Uterus (tissue), 2 donors: ENCODE measurements at regions not wholly inside any gene's neighbourhood (a gene's known extent, or its start where the extent isn't known, plus 50 kb on each side); places are given as distances from the start of the nearest gene placed in this dataset.
"Not testable (repeated sequence)": the region's sequence is repeated elsewhere in the genome, so short reads cannot be mapped to it uniquely, and the experiment has no call there.

Source experiments
- POLR2A ChIP-seq, 2 donors: fragments of 450-650 bp; IDR thresholded peaks; one replicate each; pipeline ENCODE4 v1.6.1; 2016; ENCODE audit warnings: antibody characterized with exemption in 2 of 2, mild to moderate bottlenecking in 1 of 2, moderate library complexity in 1 of 2
- TF ChIP-seq, protein P1 (sequence below), 4 experiments: fragments of 200-600 bp in 2 of 4; fragments of 450-650 bp in 2 of 4; sonication (generic) in 2 of 4; IDR thresholded peaks; one replicate each; pipeline ENCODE4 v1.5.1; 2016 to 2019; ENCODE audit warnings: antibody characterized with exemption in 4 of 4, mild to moderate bottlenecking in 2 of 4, moderate library complexity in 1 of 4

DNA sequence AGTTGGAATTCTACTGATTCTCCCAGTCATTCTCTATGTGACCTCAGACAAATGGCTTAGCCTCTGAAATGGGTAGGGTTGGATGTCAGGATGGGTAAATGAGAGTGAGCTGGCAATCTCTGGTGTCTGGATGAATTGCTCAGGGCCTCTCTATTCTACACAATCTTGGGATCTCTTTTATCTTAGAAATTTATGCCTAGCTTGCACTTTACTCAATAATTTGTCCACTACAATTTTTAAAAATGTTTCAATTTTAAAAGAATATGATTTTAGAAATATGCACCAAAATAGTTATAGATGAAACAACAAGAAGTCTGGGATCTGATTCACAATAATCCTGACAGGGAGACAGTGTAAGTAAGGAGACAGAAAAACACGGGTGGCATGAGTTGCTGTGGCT lies 134.1 kb downstream of the KLRB1 start:
- TF ChIP-seq, protein P1, sequence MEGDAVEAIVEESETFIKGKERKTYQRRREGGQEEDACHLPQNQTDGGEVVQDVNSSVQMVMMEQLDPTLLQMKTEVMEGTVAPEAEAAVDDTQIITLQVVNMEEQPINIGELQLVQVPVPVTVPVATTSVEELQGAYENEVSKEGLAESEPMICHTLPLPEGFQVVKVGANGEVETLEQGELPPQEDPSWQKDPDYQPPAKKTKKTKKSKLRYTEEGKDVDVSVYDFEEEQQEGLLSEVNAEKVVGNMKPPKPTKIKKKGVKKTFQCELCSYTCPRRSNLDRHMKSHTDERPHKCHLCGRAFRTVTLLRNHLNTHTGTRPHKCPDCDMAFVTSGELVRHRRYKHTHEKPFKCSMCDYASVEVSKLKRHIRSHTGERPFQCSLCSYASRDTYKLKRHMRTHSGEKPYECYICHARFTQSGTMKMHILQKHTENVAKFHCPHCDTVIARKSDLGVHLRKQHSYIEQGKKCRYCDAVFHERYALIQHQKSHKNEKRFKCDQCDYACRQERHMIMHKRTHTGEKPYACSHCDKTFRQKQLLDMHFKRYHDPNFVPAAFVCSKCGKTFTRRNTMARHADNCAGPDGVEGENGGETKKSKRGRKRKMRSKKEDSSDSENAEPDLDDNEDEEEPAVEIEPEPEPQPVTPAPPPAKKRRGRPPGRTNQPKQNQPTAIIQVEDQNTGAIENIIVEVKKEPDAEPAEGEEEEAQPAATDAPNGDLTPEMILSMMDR (IDR thresholded peaks at IDR 0.05), result not testable (repeated sequence)
- TF ChIP-seq POLR2A (IDR thresholded peaks at IDR 0.05), result not testable (repeated sequence)
